IPS-18c (cell line): ENCODE measurements at regions not wholly inside any gene's neighbourhood (a gene's known extent, or its start where the extent isn't known, plus 50 kb on each side); places are given as distances from the start of the nearest gene placed in this dataset.
"Not testable (repeated sequence)": the region's sequence is repeated elsewhere in the genome, so short reads cannot be mapped to it uniquely, and the experiment has no call there.

Experiments
- H3K4me3 ChIP-seq: 2 replicates; pipeline ENCODE4 v1.7.0; 2013; ENCODE audit warnings: low read depth, mild to moderate bottlenecking, low read length, moderate library complexity; ENCODE audit not compliant: insufficient read depth
- H3K9me3 ChIP-seq: one replicate; pipeline ENCODE4 v1.6.1; 2013; ENCODE audit warnings: mild to moderate bottlenecking, low read length, moderate library complexity; ENCODE audit not compliant: control insufficient read depth, insufficient read depth

GRCh38 chr16:29315046-29315445 is 91.5 kb downstream of the NPIPB11 start:
- Histone ChIP-seq H3K9me3 (no peaks in the 10 kb centered on the region), H3K4me3 (no peak overlapping the region)

GRCh38 chr16:29314292-29314934 is 92.1 kb downstream of the NPIPB11 start:
- no peak overlapping the region for H3K4me3 ChIP-seq
- H3K9me3 ChIP-seq = no peaks in the 10 kb centered on the region

- Histone ChIP-seq H3K4me3 (no peak overlapping the region), H3K9me3 (no peaks in the 10 kb centered on the region)
Observed at GRCh38 chr16:29313559-29314048, 92.9 kb downstream of the NPIPB11 start.

GRCh38 chr16:29312835-29313558 is 93.5 kb downstream of the NPIPB11 start:
- Histone ChIP-seq H3K9me3 (no peaks in the 10 kb centered on the region), H3K4me3 (no peak overlapping the region)

DNA sequence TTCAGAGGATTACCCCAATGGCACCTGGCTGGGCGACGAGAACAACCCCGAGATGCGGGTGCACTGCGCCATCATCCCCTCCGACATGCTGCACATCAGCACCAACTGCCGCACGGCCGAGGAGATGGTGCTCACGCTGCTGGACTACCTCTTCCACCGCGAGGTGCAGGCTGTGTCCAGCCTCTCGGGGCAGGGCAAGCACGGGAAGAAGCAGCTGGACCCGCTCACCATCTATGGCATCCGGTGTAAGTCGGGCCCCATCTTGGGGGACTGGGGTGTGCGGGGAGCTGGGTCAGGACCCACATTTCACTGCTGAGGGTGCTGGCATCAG is 94.2 kb downstream of the NPIPB11 start:
- not testable (repeated sequence) for H3K4me3 ChIP-seq, H3K9me3 ChIP-seq

- no peaks in the 10 kb centered on the region for H3K9me3 ChIP-seq
Observed at GRCh38 chr16:29311461-29312344, 94.8 kb downstream of the NPIPB11 start.

DNA sequence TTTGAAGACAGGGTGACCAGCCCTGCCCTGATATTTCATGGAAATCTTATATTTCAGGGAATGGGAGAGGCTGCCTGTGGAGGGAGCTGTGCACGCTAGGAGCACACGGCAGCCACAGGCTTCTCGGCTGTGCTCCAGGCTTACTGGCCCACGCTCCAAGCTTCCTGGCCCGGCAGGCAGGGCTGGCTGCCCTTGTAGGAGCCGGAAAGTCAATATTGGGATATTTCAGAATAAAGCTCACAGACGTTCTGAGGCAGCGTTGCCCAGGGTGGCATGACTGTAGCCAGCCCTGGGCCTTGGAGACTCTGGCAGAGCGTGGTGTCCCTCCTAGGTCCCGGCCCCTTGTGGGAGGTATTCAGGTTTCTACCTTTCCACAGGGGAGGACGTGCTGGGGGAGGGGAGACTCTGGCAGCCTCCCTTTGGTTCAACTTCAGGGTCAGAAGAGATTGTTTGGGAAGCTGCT is 95.6 kb downstream of the NPIPB11 start:
- Histone ChIP-seq H3K4me3 (no peak overlapping the region), H3K9me3 (no peaks in the 10 kb centered on the region)

More at GRCh38 chr16:29311461-29312344, 94.8 kb downstream of the NPIPB11 start:
- no peak overlapping the region for H3K4me3 ChIP-seq

DNA sequence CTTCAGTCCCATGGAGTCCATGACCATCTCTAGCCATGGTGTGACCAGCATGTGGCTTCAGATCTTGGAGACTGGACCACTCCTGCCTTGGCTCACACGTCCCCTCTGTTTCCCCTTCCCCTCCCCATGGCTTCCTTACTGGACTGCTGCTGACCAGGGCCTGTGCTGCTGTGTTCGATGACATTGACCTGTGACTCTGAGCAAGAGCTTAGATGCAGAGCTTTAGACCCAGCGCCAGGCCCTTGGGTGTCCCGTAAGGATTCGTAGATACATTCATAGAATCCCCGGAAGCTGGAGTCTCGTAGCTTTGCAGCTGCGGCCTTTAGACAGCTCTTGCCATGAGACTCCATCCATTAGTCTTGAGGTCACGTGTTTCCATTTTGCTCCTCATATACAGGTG is 96.3 kb downstream of the NPIPB11 start:
- H3K4me3 ChIP-seq, H3K9me3 ChIP-seq: not testable (repeated sequence)

GRCh38 chr16:29309601-29310000 is 96.9 kb downstream of the NPIPB11 start:
- H3K4me3 ChIP-seq, H3K9me3 ChIP-seq: not testable (repeated sequence)

GRCh38 chr16:29308644-29309546 is 97.6 kb downstream of the NPIPB11 start:
- no peak overlapping the region for H3K4me3 ChIP-seq
- H3K9me3 ChIP-seq = no peaks in the 10 kb centered on the region

GRCh38 chr16:29307598-29308507 is 98.7 kb downstream of the NPIPB11 start:
- Histone ChIP-seq H3K4me3 (no peak overlapping the region), H3K9me3 (no peaks in the 10 kb centered on the region)

- Histone ChIP-seq H3K4me3 (no peak overlapping the region), H3K9me3 (no peaks in the 10 kb centered on the region)
Observed at GRCh38 chr16:29306943-29307597, 99.4 kb downstream of the NPIPB11 start.

DNA sequence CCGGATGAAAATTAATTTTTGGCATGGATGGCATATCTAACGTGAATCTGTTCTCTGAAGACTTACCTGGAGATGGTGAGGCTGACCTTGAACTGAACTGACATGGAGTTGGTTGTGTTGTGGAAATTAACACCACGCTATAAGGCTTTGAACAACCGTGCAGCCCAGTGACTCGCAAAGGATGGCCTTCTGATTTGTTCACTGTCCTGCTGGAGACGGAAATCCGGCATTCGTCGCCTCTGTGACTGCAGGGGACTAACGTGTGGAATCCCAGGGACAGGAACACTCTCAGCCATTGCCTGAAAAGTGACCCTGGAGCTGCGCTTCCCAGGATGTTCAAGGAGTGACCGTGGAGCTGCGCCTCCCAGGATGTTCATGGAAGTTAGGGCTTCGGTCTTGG is 100.3 kb downstream of the NPIPB11 start:
- H3K9me3 ChIP-seq = no peaks in the 10 kb centered on the region
- H3K4me3 ChIP-seq = no peak overlapping the region

DNA sequence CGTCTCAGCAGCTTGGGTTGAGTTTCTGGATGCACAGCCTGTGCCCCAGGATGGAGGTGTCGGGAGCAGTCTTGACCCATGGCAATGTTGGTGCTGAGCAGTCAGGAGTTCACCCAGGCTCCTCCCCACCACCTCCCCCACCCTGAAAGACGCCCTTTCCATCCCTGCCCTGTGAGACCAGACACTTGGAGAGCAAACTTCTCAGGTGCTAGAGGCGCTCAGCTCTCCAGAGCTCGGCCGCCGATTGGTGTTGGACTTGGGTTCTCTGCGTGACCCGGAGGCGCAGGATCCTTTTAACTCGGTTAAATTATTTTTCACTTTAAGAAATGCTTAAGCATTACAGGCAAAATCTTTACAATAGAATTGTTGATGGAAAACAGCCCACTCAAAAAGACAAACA is 101.5 kb downstream of the NPIPB11 start:
- not testable (repeated sequence) for H3K4me3 ChIP-seq, H3K9me3 ChIP-seq

DNA sequence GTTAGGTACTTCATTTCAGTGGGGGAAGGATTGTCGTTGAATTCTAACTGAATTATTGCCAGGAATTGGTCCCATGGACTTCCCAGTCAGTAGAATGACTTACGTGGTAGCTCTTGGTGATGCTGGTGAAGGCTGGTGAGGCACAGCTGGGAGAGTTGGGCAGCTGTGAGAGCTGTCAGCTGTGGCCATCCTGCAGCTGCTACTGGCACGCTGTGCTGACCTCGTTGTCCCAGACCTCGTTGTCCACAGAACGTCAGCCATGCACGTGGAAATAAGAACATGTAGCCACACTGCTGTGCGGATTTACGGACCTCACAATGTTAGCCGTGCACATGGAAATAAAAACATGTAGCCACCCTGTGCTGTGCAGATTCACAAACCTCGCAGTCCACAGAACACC is 102.3 kb downstream of the NPIPB11 start:
- Histone ChIP-seq H3K9me3 (no peaks in the 10 kb centered on the region), H3K4me3 (no peak overlapping the region)

GRCh38 chr16:29303520-29303919 is 103.0 kb downstream of the NPIPB11 start:
- Histone ChIP-seq H3K9me3 (no peaks in the 10 kb centered on the region), H3K4me3 (no peak overlapping the region)
